HS-5 (cell line): ENCODE measurements at regions not wholly inside any gene's neighbourhood (a gene's known extent, or its start where the extent isn't known, plus 50 kb on each side); places are given as distances from the start of the nearest gene placed in this dataset.
"Not testable (repeated sequence)": the region's sequence is repeated elsewhere in the genome, so short reads cannot be mapped to it uniquely, and the experiment has no call there.

Source experiments
- DNase-seq: peaks from one replicate; pipeline ENCODE4 v3.0.0-alpha.2; 2012; ENCODE audit warnings: low read depth

DNA sequence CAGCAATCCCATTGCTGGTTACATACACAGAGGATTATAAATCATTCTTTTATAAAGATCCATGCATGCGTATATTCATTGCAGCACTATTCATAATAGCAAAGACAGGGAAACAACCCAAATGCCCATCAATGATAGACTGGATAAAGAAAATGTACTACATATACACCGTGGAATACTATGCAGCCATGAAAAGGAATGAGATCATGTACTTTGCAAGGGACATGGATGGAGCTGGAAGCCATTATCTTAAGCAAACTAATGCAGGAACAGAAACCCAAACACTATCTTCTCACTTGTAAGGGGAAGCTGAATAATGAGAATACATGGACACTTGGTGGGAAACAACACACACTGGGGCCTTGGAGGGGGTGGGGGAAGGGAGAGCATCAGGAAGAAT, 529.7 kb downstream of the TBC1D32 start:
- no peak for DNase-seq

DNA sequence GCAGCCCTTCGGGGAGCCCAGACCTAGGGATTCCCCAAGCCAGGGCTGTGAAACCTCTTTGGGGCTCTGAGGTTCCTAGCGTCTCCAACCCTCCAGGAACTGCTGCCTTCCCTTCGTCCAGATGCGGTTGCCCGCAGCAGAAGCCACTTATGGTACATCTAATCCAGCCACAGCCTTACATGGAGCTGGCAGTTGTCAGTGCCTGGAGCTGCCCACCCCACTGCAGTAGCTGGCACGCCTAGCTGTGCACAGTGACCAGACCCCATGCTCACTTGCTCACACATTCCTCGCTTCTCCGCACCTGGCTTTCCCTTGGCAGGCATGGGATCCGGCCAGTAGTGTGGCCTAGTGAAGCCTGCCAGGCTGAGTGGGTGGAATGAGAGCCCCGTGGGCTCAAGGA, 547.6 kb downstream of the TBC1D32 start:
- no peak for DNase-seq

DNA sequence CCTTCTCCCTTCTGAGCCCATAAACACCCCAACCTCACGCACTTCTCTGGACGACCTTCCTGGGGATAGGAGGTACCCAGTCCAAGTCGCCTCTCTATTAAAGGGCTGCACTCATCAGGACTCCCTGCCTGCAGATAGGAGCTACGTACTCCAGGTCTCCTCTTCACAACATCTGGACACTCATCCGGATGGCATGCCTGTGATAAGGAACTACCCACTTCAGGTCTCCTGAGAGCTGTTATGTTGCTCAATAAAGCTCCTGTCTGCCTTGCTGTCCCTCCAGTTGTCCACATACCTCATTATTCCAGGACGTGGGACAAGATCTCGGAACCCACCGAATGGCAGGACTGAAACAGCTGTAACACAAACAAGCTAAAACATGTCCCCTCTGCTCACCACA, 548.0 kb downstream of the TBC1D32 start:
- DNase-seq: no peak

DNA sequence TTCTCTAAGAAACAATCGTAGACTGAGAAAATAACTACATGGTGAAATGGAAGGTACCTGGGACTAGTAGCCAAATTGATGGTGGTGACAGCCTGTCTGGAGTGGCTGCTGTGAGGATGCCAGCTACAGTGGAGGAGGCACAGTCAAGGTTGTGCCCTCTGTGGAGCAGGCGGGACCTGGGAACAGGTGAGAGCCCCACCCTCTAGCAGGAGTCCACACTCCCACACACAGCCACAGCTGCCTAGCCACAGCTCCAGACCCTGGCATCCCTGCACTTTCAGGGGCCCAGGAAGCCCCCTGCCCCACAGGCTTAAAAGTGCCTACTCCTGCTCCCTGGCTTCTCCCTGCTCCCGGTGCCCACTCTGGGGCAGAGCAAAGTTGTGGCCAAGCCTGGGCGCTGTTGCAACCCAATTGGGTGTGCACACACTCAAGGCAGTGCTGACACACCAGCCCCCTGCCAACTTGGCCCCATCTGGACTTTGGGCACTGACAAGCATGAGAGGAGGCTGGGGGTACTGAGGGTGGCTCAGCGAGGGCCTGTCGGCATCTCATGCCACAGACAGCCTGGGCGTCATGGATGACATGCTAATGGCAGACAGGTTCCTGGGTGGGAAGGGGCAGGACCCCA, 548.7 kb downstream of the TBC1D32 start:
- DNase-seq: no peak

DNA sequence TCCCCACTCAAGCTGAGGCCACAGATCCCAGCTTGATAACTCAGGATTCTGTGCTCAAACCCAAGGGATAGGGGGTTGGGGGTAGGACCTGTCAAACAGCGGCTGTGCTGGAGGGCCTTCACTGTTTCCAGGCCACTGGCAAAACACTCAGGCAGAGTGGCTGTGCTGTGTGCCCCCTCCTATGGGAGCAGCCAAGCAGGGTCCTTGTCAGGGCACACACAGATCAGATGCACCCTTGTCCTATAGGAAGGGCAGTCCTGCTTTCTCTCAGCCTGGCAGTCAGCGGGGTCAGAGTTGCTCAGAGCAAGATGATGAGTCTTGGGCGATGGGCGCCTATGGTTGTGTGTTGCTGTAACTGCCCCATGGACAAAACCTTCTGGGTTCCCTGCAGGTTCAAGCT, 554.8 kb downstream of the TBC1D32 start:
- no peak for DNase-seq

DNA sequence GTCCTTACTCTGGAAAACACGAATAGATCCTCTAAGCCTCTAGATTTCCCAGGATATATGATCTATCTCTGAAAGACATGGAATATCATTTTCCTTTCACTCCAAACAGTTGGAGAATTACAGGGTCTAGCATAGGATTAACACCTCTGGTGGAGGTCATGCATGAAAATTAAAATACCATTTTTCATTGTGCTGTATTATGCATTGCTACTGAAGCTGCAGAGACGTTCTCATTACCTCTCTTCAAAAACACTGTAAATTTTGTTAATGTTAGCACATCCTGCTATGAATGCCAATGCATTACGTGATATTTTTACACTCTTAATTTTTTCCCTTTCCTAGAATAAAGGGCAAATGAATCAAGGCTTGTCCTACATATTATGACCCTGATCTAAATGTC, 558.6 kb downstream of the TBC1D32 start:
- no peak for DNase-seq

DNA sequence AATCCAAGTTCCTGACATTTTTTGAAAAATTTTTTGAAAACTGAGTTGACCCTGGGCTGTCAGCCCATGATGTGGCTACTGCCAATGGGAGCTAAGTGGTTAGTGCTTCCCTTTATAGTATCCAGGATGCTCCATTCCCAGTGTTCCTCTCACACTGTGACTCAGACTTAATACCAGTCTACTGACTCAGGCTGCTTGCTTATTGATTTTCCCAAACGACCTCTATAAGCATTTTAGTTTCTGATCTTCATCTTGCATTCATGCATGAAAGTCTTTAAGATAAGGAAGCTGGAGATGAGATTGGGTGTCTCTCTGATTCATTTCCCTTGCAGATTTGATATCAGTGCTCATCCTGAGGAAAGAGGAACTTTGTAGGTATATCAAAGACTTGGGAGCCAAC, 560.0 kb downstream of the TBC1D32 start:
- peak; percentile 83 for DNase-seq

DNA sequence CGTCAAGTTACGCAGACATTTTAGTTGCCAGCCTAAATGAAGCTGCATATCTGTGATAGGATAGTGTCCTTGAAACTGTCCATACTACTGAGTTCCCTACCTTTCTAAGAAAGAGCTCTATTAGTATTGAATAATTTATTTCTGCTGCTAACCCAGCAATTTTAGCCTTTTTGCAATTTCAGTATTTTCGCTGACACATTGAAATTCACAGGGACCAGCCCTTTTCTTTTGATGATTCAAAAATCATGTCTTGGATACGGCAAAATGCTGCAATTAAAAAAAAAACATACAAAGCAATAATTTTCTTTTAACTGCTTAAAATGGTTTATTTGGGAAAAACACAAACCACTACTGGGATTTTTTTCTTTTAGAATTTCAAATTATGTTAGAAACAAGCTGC, 563.3 kb downstream of the TBC1D32 start:
- DNase-seq: no peak

DNA sequence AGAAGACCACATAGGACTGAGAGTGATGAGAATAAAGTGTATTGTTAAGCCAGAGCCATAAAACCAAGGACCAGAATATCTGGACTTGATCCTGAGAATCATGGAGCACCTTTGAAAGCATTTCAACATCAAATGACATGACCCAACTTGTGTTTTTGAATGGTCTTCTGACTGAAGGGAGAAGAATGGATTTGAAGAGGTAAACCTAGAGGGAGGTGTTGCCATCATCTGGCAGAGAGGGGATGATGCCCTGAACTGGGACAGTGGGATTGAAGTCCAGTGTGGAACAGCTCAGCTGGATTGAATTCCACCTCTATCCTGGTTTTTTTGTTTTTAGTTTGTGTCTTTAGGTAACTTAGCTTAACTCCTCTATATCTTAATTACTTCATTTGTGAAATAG, 570.0 kb downstream of the TBC1D32 start:
- no peak for DNase-seq

DNA sequence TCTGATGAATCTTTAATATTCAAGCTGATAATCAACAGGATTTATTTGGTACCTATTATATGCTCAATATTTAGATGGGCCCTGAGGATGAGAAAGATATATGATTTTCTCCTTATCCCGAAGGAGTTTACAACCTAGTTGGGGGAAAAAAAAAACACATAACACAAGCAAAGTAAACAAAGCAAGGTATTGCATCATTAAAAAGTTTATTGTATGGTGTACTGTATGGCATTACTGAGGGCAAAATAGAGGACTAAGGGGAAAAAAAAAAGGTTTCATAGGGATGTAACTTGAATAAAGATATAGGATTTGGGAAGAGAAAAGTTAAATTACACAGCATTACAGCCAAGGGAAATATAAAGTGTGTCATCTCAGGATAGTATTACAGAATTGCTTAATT, 574.7 kb downstream of the TBC1D32 start:
- no peak for DNase-seq

DNA sequence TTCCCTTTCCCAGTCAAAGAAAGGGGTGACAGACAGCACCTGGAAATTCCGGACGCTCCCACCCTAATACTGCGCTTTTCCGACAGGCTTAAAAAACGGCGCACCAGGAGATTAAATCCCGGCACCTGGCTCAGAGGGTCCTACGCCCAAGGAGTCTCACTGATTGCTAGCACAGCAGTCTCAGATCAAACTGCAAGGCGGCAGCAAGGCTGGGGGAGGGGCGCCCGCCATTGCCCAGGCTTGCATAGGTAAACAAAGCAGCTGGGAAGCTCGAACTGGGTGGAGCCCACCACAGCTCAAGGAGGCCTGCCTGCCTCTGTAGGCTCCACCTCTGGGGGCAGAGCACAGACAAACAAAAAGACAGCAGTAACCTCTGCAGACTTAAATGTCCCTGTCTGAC, 585.7 kb downstream of the TBC1D32 start:
- not testable (repeated sequence) for DNase-seq

DNA sequence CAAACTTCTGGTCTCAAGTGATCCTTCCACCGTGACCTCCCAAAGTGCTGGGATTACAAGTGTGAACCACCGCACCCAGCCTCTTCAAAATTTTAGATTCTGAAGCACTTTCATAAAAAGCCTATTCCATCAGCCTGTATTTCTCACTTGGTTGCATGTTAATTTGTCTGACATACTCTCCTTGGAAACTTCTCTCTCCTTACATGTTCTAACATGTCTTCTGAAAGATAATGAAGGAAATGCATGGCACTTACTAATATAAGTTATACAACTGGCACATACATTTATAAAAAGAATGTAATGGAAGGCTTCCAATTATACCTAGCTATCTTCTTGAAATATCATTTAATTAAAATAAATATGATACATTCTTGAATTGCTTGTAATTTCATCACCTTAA, 597.5 kb downstream of the TBC1D32 start:
- no peak for DNase-seq

DNA sequence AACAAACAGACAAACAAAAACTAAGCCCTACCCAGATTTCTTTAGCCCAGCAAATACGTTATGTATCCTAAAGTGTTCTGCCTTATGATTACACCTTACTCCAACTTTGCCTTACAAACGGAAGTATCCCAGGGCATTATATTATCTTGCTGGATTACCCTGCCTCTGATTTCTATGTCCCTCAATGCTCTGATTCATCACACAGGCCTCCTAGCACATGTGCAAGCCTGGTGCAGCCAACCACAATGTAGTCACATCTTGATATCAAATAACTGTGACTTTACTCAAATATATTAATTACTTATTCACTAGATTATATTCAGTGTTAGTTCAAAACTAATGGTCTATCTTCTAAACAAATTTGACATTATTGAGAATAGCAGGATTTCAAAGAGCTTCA, 598.6 kb downstream of the TBC1D32 start:
- DNase-seq: peak; percentile 36

DNA sequence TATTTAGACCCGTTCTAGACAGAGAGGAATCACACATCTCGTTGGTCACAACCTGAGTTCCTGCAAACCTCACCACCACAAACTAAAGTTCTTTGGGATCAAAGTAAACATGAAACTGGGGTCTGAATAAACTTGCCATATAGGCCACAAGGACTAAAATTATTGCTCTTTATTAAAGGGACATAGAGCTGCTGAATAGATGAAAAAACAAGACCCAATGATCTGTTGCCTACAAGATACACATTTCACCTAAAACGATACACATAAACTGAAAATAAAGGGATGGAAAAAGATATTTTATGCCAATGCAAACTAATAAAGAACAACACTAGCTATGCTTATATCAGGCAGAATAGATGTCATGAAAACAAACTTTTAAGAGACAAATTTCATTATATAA, 623.0 kb downstream of the TBC1D32 start:
- DNase-seq: no peak

DNA sequence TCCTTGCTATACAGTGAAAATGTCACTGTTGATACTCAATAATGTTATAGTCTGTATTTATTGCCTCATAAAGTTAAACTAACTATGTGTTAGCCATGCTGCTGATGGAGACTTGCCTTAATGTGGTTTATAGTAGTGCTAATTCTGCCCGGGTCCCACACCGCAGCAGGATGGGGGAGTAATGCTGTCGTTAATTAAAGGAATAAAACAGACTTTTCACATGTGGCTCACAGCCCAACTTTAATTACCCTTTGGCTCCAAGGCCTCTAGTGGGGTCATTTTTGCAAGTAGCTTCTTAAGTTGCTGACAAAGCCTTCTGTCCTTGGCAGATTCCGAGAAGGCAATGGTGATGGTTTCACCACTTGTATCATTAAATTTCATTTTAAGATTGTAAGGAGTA, 634.3 kb downstream of the TBC1D32 start:
- DNase-seq: no peak

DNA sequence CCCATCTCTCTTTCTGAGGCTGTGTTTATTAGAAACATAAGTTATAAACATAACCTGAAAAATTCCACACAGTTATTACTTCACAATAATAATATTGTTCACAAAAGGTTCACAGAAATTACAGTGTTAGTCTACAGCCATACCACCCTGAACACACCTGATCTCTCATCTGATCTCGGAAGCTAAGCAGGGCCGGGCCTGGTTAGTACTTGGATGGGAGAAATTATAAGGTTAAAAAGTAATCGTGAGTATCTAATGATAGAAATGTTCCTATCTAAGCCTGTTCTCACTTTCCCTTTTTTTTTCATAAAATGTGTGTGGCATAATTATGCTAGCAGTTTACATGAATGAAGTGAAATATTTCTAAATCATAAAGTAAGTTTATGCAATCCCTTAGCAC, 647.8 kb downstream of the TBC1D32 start:
- no peak for DNase-seq

DNA sequence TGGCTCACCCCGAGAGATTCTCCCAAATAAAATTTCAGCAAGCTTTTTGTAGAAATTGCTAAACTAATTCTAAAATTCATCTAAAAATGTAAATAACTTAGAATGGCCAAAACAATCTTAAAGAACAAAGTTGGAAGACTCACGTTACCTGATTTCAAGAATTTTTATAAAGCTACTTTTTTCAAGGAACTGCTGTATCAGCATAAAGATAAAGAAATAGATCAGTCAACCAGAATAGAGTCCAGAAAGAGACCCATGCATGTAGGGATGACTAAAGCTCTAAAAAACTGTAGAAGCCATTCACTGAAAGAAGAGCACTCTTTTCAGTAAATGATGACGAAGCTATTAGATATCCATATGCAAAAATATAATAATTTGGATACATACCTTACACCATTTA, 652.1 kb downstream of the TBC1D32 start:
- DNase-seq: no peak

DNA sequence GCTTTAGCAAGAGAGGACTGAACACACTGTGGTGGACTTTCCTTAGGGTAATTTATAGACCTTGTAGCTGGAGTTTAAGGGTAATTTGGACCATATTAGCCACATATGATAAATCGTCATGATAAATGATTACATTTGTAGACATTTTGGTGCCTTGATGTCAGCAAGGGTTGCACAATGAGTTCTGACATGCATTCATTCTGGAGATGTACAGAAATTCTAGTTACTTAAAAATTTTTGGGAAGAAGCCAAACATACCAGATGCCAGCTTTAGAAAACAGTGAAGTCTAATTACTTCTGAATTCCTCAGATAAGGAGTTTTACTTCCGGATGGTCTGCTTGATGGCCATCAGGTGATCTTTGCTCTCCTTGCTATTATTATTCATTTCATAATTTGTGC, 653.1 kb downstream of the TBC1D32 start:
- no peak for DNase-seq

DNA sequence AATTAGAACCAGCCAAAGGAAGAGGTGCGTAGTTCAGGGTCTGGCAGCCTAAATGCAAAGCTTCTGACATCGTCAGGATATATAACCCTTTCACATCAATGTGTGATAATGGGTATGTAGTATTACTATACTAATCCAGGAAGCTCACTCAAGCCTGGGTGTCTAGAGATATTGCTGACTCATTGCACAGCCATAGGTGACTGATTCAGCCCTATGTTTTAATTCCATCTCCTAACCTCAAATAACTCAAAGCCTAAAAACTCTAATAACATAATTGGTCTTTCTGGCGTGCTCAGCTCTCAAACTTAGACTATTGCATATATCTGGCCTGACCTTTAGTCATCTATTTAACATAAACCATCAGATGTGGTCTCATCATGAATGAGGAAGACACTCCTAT, 658.4 kb downstream of the TBC1D32 start:
- DNase-seq: peak; percentile 22

DNA sequence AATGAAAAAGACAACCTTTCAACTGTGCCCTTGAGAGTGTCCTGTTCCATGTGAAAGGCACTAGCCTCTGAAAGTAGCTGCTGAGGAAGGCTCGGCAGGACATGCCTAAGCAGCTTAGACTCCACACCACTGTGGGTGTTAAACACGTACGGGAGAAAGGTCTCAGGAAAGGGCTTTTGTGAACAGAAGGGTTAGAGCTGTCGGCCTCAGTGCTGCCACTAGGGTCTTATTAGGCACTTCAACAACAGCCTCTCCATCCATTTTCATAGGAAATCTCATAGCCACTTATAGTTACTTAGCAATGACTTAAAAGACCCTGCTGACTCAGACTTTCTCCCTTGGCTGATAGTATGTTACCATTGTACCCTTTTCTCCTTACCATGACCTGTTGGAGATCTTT, 662.8 kb downstream of the TBC1D32 start:
- DNase-seq: no peak

DNA sequence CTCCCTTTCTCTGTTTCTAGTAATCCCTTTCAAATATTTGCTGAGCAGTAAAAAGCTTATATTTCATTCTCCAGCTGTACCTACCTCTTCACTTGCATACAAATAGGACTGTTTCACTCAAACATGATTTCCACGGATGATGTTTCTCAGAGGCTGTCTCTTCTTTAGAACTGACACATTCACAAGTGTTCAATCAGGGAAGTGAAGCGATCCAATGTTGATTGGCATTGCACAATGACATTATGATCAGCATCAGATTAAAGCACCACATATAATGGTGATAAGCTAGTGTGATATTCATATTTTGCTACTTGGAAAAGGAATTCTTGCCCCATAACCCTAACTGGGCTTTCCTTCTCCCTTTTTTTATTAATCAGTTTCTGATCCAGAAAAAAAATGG, 681.8 kb downstream of the TBC1D32 start:
- no peak for DNase-seq

DNA sequence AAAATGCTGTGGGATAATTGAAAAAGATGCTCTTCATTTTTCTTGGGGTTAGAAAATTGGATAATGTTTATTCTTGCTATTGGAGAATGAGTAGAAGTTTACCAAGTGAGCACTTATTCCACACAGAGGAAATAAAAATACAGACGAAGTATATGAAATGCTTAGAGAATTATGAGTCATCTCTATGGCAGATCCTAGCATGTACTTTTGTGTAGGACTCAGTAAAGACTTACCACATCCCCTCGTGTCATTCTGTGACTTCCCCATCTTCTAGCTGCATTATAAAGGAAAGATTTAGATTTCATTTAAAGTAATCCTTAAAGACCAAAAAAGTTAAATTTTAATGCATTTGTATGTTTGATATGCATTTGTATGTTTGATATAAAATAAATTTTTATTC, 685.6 kb downstream of the TBC1D32 start:
- no peak for DNase-seq

DNA sequence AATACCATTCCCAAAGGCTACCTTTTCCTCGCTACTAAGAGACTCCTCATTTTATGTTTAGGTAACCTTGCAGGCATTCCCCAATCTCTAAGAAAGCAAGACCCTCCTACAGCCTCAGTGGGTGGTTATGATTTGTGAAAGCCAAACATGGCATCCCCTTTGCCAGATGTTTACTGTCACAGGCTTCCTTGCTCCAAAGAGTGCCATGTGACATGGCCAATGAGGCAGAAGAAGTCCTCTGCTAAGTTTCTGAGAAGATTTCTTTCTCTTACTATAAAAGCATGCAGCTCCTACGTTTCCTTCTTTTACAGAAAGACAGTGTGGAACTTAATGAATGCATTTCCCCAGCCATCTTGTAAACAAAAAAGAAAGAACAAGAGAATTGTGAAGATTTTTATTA, 688.2 kb downstream of the TBC1D32 start:
- no peak for DNase-seq

DNA sequence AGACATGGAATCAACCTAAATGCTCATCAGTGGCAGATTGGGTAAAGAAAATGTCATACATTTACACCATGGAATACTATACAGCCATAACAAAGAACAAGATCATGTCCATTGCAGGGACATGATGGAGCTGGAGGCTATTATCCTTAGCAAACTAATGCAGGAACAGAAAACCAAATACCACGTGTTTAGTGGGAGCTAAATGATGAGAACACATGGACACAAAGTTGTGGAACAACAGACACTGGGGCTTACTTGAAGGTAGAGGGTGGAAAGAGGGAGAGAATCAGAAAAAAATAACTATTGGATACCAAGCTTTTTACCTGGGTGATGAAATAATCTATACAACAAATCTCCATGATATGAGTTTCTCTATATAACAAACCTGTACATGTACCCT, 701.3 kb downstream of the TBC1D32 start:
- no peak for DNase-seq

DNA sequence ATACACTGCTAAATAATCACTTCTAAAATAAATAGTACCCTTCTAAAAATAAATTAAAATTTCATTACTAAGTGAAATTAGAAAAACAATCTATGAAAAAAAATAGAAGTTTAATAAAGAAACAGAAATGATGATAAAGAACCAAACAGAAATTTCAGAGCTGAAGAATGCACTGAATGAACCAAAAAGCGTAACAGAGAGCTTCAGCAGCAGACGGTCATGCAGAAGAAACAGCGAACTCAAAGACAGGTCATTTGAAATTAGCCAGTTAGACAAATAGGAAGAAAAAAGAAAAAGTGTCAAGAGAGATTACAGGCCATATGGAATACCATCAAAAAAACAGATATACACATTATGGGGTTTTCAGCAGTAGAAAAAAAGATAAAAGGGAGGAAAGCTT, 706.7 kb downstream of the TBC1D32 start:
- no peak for DNase-seq
